ENCODE measurements at regions not wholly inside any gene's neighbourhood (a gene's known extent, or its start where the extent isn't known, plus 50 kb on each side); places are given as distances from the start of the nearest gene placed in this dataset.

- DNase-seq = no peak
These were observed 445.8 kb upstream of the ACVR2A start for GRCh38 chr2:147398996-147399395.

- no peak for DNase-seq
These were observed 446.5 kb upstream of the ACVR2A start for GRCh38 chr2:147398301-147398700.

DNA sequence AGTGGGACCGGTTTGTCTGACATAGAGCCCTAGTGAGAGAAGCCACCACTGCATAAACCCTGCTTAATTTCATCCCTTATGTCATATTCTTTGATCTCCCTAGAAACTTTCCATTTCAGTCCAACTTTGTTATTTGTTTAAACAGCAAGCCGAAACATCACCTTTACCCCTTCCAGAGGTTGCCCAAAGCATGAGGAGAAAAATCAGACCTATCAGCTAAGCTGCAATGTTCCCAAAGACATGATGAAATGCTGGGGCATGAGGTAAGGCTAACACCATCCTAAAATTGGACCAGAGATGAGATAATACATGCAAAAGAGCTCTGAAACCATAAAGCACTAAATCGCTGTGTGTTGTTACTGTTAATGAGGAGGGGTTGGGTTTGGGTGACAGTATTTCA is 447.9 kb upstream of the ACVR2A start:
- no peak for DNase-seq

DNA sequence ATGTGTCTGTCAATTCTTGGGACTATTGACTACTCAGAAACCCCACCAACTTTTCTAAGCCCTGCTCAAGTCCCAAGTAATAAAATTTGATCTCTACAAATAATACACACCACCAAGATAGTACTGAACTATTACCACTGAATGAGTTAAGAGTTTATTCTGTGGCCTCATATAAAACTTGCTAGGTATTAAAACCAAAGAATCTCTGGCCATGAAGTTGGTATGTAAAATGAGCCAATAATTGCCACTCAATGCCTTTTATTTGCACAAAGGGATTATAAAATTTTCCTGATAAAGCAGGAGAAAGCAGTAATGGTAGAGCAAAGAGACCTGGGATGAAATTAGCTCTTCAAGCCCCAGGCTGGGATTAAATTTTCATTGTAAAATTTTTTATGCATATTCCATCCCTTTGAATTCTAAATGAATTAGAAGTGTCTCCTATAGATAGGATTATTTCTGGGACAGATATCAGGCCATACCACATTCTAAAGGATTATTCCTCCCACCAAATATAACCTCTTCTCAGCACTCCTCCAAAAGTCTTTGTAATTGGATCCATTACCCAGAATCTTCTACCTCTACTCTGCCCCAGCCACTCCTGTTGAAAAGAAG is 450.5 kb upstream of the ACVR2A start:
- no peak for DNase-seq

GRCh38 chr2:147392180-147392579 is 452.6 kb upstream of the ACVR2A start:
- DNase-seq = no peak

DNA sequence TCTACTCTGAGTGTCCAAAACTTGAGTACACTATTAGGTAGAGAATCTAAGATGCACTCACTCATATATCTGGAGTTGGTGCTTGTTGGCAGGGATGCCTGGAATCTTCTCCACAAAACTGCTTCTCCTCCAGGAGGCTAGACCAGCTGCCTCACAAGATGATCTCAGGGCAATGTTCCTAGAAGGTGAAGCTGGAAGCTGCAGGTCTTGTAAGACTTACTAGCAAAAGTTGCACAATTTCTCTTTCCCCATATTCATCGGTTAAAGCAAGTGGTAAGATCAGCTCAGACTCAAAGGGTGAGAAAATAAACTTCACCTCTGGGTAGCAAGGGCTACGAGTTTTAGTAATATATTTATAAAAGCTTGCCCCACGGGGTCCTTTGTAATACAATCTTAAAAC is 454.4 kb upstream of the ACVR2A start:
- DNase-seq = no peak

DNA sequence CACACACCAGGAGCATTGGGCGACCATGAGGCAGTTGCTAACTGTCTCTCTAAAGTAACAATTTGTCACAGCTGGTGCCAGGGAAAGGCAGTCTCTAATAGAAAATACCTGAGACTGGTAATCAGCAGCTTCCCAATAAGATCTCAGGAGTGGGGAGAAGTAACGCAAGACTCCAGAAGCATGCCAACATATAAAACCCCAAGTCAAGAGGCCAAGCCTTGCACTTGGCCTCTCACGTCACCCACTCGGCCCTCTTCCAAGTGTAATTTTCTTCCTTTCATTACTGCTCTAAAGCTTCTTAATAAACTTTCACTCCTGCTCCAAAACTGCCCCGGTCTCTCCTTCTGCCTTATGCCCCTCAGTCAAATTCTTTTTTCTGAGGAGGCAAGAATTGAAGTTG is 455.6 kb upstream of the ACVR2A start:
- DNase-seq = no peak

- no peak for DNase-seq
These were observed 456.6 kb upstream of the ACVR2A start for GRCh38 chr2:147388217-147388616.

GRCh38 chr2:147386284-147386683 is 458.5 kb upstream of the ACVR2A start:
- DNase-seq = no peak

GRCh38 chr2:147385600-147385999 is 459.2 kb upstream of the ACVR2A start:
- no peak for DNase-seq

GRCh38 chr2:147384659-147385058 is 460.2 kb upstream of the ACVR2A start:
- no peak for DNase-seq

DNA sequence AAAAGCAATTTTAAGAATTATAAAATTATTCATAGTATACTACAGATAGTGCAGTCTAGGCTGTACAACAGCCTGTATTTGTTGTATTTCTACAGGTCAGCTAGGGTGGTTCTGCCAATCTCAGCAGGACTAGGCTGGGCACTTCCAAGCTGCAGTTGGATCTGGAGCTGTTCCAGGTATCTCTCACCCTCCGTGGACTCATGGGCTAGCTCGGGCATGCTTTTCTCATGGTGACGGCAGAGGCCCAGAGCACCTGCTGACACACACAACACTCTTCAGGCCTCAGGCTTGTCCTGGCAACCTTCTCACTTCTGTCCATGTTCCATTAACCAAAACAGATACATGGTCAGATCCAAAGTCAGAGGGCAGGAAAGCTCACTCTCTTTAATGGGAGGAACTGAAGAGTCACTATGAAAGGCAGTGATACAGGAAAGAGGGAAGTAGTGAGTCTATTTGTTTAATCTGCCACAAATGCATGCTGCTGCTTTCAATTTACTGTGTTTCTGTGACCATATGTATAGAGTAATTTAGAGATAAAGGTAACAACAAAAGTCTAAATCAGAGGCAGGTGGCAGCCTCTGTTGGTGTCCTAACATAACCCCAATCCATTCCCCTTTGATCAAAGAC is 462.4 kb upstream of the ACVR2A start:
- no peak for DNase-seq

GRCh38 chr2:147378403-147378802 is 466.4 kb upstream of the ACVR2A start:
- no peak for DNase-seq

DNA sequence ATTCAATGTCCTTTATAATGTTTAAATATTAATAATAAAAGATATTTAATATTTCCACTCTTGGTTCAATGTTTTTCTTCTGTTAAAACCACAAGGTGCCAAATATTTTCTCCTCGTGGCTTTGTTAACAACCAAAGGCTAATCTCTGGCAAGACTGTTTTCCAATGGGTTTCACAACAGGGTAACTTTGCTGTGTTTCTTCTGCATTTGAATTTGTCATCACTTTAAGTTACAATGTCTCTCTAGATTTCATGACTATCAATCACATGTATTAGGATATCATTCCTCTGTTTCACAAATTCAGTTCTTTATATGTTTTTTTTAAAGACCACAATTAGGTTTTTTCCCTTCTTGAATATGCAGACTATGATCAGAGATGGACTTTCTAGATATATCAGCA is 469.8 kb upstream of the ACVR2A start:
- DNase-seq = no peak

GRCh38 chr2:147374423-147374811 is 470.4 kb upstream of the ACVR2A start:
- peak; percentile 39 for DNase-seq

- no peak for DNase-seq
These were observed 470.9 kb upstream of the ACVR2A start for GRCh38 chr2:147373800-147374422.

DNA sequence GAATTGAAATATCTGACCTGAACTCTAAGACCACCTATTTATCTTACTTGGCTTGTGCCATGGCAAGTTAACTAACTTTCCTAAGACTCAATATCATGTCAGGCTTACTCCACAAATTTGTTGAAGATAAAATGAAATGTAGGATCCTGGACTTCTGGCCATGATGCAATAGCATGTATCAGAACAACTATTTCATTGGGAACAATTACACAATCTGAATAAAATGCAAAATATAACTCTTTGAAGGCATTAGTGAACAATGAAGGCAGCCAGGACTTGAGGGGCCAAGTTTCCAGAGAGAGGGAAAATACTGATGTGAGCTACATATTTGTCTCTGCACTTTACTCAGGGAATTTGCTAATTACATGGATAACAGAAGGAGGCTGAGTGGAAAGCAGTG is 476.5 kb upstream of the ACVR2A start:
- DNase-seq = no peak

DNA sequence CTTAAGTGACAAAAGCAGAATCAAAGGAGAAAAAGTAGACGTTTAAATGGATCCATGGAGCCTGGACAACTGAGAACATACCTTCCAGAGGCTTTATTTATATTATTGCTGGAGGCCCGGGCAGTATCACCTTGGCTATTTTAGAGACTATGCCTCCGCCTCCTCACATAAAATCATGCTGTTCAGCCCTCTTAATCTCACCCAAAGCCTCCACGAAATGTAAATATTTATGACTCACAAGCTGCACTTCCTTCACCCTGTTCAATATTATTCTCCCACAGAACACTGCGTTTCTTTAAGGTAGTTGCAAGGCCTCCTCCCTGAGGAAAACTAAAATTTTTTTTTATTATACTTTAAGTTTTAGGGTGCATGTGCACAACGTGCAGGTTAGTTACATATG is 478.6 kb upstream of the ACVR2A start:
- no peak for DNase-seq

- no peak for DNase-seq
These were observed 479.2 kb upstream of the ACVR2A start for GRCh38 chr2:147365622-147366021.

GRCh38 chr2:147364597-147364996 is 480.2 kb upstream of the ACVR2A start:
- DNase-seq = no peak

DNA sequence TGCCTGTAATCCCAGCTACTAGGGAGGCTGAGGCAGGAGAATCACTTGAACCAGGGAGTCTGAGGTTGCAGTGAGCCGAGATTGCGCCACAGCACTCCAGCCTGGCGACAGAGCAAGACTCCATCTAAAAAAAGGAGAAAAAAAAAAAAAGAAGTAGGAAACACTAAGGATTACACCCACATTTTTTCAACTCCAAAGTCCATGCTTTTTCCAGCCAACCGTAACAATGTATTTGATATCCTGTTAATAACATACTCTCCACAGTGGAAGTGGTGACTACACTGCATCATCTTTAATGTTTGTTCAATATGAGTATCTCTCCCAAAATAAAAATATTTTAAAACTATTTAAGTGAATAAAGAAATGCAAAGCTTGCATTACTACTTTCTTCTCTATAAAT is 481.6 kb upstream of the ACVR2A start:
- DNase-seq = no peak

DNA sequence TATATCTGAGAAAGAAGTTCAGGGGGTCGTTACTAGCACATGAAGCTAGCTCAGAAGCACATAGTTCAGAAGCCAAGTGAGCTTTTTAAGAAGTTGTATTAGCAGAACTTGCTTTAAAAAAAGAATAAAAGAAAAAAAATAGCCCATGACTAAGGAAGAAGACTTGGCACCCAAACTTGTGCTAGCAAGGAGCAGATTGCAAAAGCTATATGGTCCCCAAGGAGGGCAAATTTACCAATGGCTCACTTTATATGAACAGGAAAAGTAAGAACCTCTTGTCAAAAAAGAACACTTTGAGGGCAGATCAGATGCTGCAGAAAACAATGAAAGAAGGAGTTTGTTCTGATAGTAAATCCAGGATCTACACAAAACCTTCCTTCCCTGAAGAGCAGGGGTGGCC is 486.5 kb upstream of the ACVR2A start:
- DNase-seq = no peak

DNA sequence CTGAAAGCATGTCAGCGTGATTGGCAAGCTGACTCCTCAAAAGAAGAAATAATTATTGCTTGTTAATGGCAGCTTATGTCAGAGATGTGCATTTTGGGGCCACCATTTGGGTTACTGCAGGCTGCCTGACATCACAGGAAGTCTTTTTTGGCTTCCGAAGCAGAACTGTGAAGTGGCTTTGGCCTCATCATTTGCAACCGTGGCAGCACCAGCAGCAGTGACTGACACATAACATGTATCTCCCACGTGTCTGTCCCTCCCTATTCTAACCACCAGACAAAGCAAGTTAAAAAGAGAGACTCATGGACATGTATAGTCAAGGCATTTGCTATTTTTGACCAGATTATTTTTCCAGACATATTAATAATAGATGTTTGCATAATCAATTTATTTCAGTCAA is 488.7 kb upstream of the ACVR2A start:
- no peak for DNase-seq

DNA sequence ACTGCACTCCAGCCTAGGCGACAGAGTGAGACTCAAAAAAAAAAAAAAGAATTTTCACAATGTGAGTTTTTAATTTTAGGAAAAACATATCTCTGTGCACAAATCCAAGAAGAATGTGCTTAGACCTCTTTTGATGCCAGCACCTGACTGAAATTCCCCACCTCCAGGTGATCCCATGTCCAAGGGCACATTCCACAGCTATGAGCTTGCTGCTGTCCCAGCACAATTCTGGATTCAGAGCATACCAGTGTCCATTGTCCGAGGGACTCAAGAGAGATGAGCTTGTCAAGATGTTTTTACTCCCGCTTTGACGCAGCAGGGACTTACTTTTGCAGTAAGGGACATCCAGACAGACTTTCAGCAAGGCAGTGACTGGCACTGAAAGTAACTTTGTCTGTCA is 489.1 kb upstream of the ACVR2A start:
- DNase-seq = no peak

DNA sequence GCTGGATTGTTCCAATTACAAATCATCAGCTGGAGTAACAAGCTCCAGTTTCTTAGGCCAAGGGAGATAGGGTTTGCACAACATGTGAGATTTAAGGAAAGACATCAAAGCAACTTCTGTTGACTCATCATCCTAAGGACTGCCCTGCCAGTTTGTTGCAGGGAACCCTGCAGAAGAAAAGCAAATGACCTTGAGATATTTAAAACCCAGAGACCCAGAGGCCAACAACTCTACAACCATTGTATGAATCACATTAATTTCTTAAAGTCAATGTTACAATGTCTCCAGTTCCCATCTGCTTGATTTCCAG is 491.8 kb upstream of the ACVR2A start:
- DNase-seq = no peak

Measured in femur (tissue), 1 donor.